Activated T-helper 2 cell treated with anti-CD3 and anti-CD28 coated beads, Interferon-gamma antibody, Interleukin-2, Interleukin-4, amounts not matched to agents 10 μg/mL and 5 μg/mL and 100 μg/mL, durations not matched to agents 14 hours and 24 hours and 36 hours (primary cell): ENCODE measurements at regions not wholly inside any gene's neighbourhood (a gene's known extent, or its start where the extent isn't known, plus 50 kb on each side); places are given as distances from the start of the nearest gene placed in this dataset.

Source experiments
- DNase-seq: peaks from one replicate; pipeline ENCODE4 v3.0.0; 2021; ENCODE audit warnings: low spot score
- H3K27ac Mint-ChIP-seq: one replicate; pipeline ENCODE4 v1.8.0; 2021; ENCODE audit warnings: mixed read lengths
- H3K27me3 Mint-ChIP-seq: one replicate; pipeline ENCODE4 v1.8.0; 2021; ENCODE audit warnings: low read depth, mixed read lengths
- H3K36me3 Mint-ChIP-seq: one replicate; pipeline ENCODE4 v1.8.0; 2021; ENCODE audit warnings: low read depth, mixed read lengths
- H3K4me1 Mint-ChIP-seq: one replicate; pipeline ENCODE4 v1.8.0; 2021; ENCODE audit warnings: low read depth, mixed read lengths
- H3K4me3 Mint-ChIP-seq: one replicate; pipeline ENCODE4 v1.8.0; 2021; ENCODE audit warnings: low read depth, mild to moderate bottlenecking, moderate library complexity, mixed read lengths
- H3K9me3 Mint-ChIP-seq: one replicate; pipeline ENCODE4 v1.8.0; 2021; ENCODE audit warnings: mixed read lengths
- intact Hi-C: fragments of 100-400 bp; cut with micrococcal nuclease; formaldehyde crosslinking; loops from one replicate; pipeline ENCODE4 v1.15.1; 2023

DNA sequence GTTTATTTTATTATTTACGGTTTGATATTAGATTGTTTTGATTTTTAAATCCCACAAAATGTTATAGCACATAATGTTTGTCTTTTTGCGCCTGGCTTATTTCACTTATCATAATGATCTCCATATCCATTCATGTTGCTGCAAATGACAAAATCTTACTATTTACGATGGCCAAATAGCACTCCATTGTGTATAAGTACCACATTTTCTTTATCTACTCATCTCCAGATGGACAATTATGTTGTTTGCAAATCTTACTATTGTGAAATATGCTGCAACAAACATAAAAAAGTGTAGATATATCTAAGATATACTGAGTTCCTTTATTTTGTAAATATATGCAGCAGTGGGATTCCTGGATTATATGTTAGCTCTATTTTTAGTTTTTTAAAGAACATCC, 1568.3 kb downstream of the AMY1C start:
- Mint-ChIP-seq H3K27ac (no peak overlapping the region), H3K4me1 (no peaks in the 10 kb centered on the region), H3K36me3 (no peaks in the 10 kb centered on the region), H3K27me3 (no peaks in the 10 kb centered on the region), H3K9me3 (peaks cover 46% of the 10 kb centered on the region), H3K4me3 (no peak overlapping the region)
- intact Hi-C loops, result no loop called here
- no peak for DNase-seq

DNA sequence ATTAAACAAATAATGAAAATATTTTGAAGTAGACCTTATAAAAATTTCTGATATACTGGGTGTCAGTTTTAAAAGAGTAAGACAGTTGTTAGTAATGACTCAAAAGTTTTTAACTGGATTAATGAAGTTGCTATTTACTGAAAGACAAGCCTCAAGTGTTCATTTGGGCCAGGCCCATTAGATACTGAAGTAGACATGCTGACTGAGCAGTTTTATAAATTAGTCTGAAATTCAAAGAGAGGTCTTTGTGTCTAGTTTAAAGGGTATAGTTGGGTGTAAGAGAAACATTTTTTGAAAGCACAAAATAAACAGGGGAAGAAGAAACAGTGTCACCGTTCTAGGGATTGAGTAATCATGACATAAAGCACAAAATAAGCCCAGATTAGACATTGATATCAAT, 1577.2 kb downstream of the AMY1C start:
- no peaks in the 10 kb centered on the region for H3K4me1 Mint-ChIP-seq
- no peak overlapping the region for H3K4me3 Mint-ChIP-seq
- no peaks in the 10 kb centered on the region for H3K27me3 Mint-ChIP-seq
- H3K27ac Mint-ChIP-seq, result no peak overlapping the region
- H3K36me3 Mint-ChIP-seq, result no peaks in the 10 kb centered on the region
- DNase-seq, result no peak
- peaks cover 37% of the 10 kb centered on the region for H3K9me3 Mint-ChIP-seq
- intact Hi-C loops, result no loop called here

DNA sequence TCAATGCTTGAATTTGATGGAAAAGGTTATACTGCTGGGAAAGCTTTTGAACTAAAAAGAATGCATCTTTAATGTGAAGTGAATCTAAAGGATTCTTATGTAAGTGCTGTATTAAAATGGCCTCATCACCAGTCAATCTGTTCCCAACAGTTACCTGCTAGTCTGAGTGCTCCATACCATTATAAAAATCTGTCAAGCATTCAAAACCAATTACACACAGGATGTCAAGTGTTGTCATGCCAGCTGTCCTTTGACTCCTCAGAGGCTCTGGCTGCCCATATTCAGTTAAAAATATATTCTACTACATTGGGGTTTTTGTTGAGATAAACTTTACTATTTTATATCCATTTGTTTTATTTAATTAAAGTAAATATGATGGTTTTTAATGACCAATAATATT, 1587.7 kb downstream of the AMY1C start:
- no peak for DNase-seq
- Mint-ChIP-seq H3K27ac (no peak overlapping the region), H3K36me3 (no peaks in the 10 kb centered on the region), H3K27me3 (no peaks in the 10 kb centered on the region), H3K4me3 (no peak overlapping the region), H3K9me3 (peaks cover 25% of the 10 kb centered on the region), H3K4me1 (no peaks in the 10 kb centered on the region)
- intact Hi-C loops, result no loop called here

DNA sequence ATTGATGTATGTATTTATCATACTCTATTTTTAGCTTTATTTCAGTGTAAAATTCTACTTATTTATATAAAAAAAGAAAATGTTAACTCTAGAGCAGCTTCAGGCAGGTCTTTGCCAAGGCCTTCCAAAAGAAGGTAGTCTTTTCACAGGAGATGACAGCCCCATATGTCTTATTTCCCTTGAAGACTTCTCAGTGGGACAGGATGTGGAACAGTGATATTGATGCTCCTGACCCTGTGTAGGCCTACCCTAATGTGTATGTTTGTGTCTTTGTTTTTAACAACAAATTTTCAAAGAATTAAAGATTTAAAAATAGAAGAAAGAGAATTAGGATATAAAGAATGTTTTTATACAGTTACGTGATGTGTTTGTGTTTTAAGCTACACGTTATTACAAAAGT, 1593.6 kb downstream of the AMY1C start:
- no peak for DNase-seq
- Mint-ChIP-seq H3K9me3 (peaks cover 23% of the 10 kb centered on the region), H3K27me3 (no peaks in the 10 kb centered on the region), H3K4me3 (no peak overlapping the region), H3K36me3 (no peaks in the 10 kb centered on the region), H3K27ac (no peak overlapping the region), H3K4me1 (no peaks in the 10 kb centered on the region)
- intact Hi-C loops, result no loop called here

DNA sequence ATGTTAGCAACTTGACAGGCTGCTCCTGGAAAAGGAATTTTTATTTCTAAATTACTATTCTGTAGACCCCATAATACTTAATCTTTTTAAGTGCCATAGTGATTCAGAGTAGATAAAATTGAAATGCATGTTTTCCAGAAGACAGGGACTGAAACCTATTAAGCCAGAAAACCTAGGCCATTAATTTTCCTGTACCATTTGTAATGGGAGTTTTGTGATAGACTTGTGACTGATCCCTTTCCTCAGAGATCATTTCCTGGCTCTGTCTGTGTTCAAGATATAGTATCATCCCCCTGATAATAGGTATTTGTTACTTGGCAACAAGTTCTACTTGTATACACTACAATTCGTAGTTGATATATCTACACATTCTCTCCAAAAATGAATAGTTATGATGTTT, 1609.8 kb downstream of the AMY1C start:
- Mint-ChIP-seq H3K27me3 (no peaks in the 10 kb centered on the region), H3K27ac (no peak overlapping the region), H3K9me3 (peaks cover 13% of the 10 kb centered on the region), H3K4me3 (no peak overlapping the region), H3K36me3 (no peaks in the 10 kb centered on the region), H3K4me1 (no peaks in the 10 kb centered on the region)
- DNase-seq, result no peak
- intact Hi-C loops, result no loop called here

DNA sequence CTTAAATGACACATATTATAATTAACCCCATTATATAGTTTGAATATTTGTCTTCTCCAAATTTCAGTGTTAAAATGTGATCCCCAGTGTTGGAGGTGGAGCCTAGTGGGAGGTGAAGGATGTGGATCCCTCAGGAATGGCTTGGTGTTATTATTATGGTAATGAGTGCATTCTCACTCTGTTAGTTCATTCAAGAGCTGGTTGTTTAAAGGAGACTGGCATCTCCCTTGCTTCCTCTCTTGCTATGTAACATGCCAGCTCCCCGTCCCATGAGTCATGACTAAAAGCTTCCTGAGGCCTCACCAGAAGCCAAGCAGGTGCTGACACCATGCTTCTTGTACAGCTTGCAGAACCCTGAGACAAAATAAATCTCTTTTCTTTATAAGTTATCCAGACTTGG, 1612.7 kb downstream of the AMY1C start:
- Mint-ChIP-seq H3K4me3 (no peak overlapping the region), H3K4me1 (no peaks in the 10 kb centered on the region), H3K27me3 (no peaks in the 10 kb centered on the region), H3K27ac (no peak overlapping the region), H3K9me3 (peaks cover 22% of the 10 kb centered on the region), H3K36me3 (no peaks in the 10 kb centered on the region)
- DNase-seq, result no peak
- intact Hi-C loops, result no loop called here

DNA sequence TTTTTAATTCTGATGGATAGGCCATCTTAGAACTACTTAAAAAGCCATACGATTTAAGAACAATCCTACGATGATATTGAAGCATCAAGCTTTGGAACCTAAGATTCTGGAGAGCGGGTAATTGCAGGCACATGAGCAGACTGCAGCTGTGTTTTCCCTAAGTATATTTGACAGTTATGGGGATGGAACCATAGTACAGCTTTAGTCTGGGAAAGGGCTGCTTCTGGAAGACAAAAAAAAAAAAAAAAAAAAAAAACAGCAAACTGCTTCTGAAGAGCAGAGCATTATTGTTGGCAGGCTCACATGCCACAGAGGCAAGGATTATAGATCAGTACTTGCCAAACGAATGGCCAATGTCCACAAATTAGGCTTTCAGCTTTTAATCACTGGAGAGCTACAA, 1618.7 kb downstream of the AMY1C start:
- Mint-ChIP-seq H3K9me3 (peaks cover 43% of the 10 kb centered on the region), H3K27ac (no peak overlapping the region), H3K4me1 (no peaks in the 10 kb centered on the region), H3K27me3 (no peaks in the 10 kb centered on the region), H3K36me3 (no peaks in the 10 kb centered on the region), H3K4me3 (no peak overlapping the region)
- intact Hi-C loops, result no loop called here
- DNase-seq, result no peak

DNA sequence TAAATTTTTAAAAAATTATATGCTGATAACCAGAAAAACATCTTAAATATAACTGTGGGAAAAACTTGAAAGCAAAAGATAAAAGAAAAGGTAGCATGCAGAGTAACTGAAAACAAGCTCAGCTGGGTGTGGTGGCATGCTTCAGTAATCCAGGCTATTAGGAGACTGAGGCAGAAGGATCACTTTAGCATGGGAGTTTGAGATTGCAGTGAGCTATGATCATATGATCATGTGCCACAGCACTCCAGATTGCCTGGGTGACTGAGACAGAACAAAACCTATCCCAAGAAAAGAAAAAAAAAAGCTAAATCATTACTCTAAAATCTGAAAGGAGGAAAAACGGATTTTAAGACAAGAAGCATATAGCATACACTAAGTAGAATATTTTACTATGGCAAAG, 1624.0 kb downstream of the AMY1C start:
- Mint-ChIP-seq H3K9me3 (peaks cover 28% of the 10 kb centered on the region), H3K36me3 (no peaks in the 10 kb centered on the region), H3K27ac (no peak overlapping the region), H3K27me3 (no peaks in the 10 kb centered on the region), H3K4me1 (no peaks in the 10 kb centered on the region), H3K4me3 (no peak overlapping the region)
- DNase-seq, result no peak
- intact Hi-C loops, result no loop called here

DNA sequence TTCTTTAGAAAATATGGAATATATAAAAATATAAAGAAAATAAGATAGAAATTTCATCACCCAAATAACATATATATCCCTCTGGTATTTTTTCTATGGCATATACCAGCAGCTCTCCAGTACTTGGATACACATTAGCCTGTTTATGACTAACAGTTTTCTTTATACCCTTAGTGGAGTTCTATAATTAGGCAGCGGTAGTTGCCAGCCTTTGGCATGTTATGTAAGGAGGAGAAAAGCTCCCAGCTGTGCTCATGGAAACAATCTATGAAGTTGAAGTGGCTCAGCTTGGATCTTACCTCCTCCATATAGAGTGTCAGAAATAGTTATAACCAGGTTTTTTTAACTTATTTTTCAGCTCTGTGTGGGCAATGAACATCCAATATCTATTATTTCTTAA, 1636.8 kb downstream of the AMY1C start:
- DNase-seq, result no peak
- Mint-ChIP-seq H3K27me3 (no peaks in the 10 kb centered on the region), H3K4me1 (no peaks in the 10 kb centered on the region), H3K27ac (no peak overlapping the region), H3K9me3 (peaks cover 60% of the 10 kb centered on the region), H3K36me3 (no peaks in the 10 kb centered on the region), H3K4me3 (no peak overlapping the region)
- intact Hi-C loops, result no loop called here

DNA sequence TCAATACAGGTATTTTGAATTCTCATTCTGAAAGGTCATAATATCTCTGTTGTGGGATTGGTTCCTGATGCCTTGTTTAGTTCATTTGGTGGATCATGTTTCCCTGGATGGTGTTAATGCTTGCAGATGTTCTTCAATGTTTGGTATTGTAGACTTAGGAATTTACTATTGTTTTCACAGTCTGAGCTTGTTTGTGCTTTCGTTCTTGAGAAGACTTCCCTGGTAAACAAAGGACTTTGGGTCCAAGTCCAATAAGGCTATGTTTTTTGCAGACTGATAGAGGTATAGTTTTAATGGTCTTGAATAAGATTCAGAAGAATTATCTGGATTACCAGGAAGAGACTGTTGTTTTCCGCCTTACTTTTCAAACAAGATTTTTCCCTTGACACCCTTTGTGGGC, 1646.3 kb downstream of the AMY1C start:
- Mint-ChIP-seq H3K4me3 (no peak overlapping the region), H3K27me3 (no peaks in the 10 kb centered on the region), H3K27ac (no peak overlapping the region), H3K9me3 (peaks cover 36% of the 10 kb centered on the region), H3K4me1 (no peaks in the 10 kb centered on the region), H3K36me3 (no peaks in the 10 kb centered on the region)
- no peak for DNase-seq
- intact Hi-C loops, result no loop called here

DNA sequence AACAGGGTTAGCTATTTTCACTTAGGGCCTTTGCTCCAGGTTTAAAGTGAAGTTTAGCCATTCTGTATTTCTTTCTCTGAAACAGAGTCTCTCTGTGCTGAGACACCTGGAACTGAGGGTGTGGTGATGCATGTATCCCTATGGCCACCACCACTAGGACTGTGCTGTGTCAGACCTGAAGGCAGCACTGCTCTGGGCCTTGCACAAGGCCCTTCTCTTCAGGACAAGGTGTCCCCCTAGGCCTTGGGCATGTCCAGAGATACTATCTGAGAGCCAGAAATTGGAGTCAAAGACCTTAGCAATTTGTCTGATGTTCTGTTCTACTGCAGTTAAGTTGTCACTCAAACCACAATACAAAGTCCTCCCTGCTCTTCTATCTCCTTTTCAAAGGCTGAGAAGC, 1649.2 kb downstream of the AMY1C start:
- Mint-ChIP-seq H3K36me3 (no peaks in the 10 kb centered on the region), H3K27ac (no peak overlapping the region), H3K4me3 (no peak overlapping the region), H3K27me3 (no peaks in the 10 kb centered on the region), H3K9me3 (peaks cover 25% of the 10 kb centered on the region), H3K4me1 (no peaks in the 10 kb centered on the region)
- DNase-seq, result no peak
- intact Hi-C loops, result no loop called here

DNA sequence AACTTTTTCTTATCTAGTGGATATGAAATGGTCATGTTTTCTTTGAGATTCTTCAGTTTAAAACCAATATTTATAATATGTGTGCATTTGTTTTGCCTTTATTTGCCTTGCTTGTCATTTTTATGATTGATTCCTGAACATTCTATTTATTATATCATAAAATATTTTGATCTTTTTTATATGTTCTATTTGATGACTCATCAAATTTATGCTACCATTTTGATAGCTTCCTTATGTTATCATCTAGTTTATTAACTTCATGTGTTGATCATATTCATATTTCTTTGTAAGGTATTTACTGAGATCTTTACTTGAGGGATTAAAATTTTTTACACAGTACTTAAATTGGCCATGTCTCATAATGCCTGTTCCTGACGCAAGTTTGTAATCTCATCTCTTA, 1650.0 kb downstream of the AMY1C start:
- H3K4me3 Mint-ChIP-seq, result no peak overlapping the region
- peaks cover 21% of the 10 kb centered on the region for H3K9me3 Mint-ChIP-seq
- DNase-seq, result no peak
- no peaks in the 10 kb centered on the region for H3K27me3 Mint-ChIP-seq
- no peak overlapping the region for H3K27ac Mint-ChIP-seq
- intact Hi-C loops, result no loop called here
- H3K36me3 Mint-ChIP-seq, result no peaks in the 10 kb centered on the region
- no peaks in the 10 kb centered on the region for H3K4me1 Mint-ChIP-seq

DNA sequence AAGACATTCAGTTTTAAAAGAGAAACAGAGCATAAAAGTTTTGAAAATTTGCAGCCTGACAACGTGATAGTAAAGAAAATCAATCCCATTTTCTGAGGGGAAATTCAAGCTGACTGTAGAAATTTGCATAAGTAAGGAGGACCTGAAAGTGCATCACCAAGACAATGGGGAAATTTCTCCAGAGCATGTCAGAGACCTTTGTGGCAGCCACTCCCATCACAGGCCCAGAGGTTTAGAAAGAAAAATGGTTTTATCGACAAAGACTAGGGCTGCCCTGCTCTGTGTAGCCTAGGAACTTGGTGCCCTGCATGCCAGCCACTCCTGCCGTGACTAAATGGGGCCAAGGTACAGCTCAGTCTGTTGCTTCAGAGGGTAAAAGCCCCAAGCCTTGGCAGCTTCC, 1640.2 kb upstream of the PRMT6 start:
- intact Hi-C loops, result no loop called here
- no peak overlapping the region for H3K4me3 Mint-ChIP-seq
- no peaks in the 10 kb centered on the region for H3K4me1 Mint-ChIP-seq
- H3K9me3 Mint-ChIP-seq, result peaks cover 55% of the 10 kb centered on the region
- no peaks in the 10 kb centered on the region for H3K36me3 Mint-ChIP-seq
- H3K27me3 Mint-ChIP-seq, result no peaks in the 10 kb centered on the region
- no peak overlapping the region for H3K27ac Mint-ChIP-seq
- no peak for DNase-seq

DNA sequence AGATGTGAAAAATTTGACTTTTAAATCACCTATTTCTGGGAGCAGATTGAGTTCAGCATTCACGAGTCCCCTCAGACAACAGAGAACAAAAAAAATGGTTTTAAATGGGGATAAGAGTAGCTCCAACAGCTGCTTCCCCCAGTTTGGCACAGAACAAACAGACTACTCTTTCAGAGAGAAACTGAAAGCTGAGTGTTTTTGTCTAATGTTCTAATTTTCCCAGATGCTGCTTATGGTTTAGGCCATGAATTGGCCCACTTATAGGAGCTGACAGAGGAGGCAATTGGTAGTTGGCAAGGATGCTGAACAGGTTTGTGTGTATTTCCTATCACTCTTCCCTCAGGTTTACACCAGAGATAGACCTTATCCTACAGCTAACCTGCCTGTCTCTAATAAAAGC, 1637.4 kb upstream of the PRMT6 start:
- H3K4me1 Mint-ChIP-seq, result no peaks in the 10 kb centered on the region
- intact Hi-C loops, result no loop called here
- peaks cover 35% of the 10 kb centered on the region for H3K9me3 Mint-ChIP-seq

More for the DNA sequence above, 1637.4 kb upstream of the PRMT6 start:
- Mint-ChIP-seq H3K4me3 (no peak overlapping the region), H3K36me3 (no peaks in the 10 kb centered on the region), H3K27ac (no peak overlapping the region), H3K27me3 (no peaks in the 10 kb centered on the region)
- no peak for DNase-seq
